Pons (tissue), 1 donor: ENCODE measurements at regions not wholly inside any gene's neighbourhood (a gene's known extent, or its start where the extent isn't known, plus 50 kb on each side); places are given as distances from the start of the nearest gene placed in this dataset.
"Not testable (repeated sequence)": the region's sequence is repeated elsewhere in the genome, so short reads cannot be mapped to it uniquely, and the experiment has no call there.

Experiments used
- DNase-seq: peaks from one replicate; pipeline ENCODE4 v3.0.0-alpha.2; 2016; ENCODE audit warnings: low spot score

DNA sequence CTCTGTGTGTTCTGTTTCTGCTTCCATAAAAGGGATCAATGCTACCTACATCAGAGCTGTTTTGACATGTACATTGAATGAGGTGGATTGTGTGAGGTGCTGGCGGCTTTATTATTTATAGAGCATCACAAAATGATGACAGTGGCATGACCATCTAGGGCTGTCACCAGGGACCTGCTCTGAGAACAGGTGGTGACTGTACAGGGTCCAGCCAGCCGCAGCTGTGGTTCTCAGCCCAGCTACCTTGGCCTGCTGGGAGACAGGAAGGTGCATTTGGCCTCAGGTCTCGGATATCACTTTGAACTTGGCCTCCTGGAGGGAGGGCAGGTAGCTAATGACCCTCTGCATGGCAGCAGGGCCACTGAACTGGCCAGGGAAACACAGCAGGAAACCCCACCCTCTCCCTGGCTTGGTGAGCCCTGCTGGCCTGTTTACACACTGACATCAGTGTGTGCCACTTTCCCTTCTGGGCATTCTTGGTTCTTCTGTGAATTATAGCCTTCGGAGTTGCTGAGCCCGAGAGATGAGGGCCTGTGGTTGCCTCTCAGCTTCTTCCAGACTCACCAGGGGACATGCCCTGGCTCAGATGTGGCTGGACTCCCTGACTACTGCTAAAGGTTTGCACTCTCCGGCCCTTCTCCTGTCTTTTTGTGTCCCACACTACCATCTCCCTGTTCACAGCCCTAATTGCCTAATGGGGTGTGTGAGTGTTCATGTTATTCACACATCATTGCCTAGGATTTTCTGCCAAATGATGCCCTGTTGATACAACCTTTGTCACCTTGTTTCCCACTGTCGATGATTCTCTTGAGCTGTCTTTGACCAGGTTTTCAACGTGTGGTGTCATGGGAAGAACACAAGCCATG is 109.2 kb upstream of the RAB12 start:
- DNase-seq, result no peak

DNA sequence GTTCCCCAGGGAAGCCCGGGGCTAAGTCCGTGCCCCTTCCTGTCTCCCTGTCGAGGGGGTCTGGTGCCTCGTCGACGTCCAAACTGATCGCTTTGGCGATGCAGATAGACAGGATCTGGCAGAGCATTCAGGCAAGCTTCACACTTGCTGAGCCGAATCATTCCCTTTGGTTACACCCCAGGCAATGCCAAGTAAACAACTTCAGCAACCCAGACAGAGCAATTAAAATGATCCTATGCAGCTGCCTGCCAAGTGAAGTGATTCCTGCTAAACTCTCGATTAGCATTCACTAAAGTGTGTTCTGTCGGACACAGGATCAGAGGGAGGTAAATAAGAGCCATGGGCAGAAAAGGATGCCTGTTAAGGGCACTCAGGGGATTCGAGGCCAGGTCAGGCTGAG is 108.2 kb upstream of the RAB12 start:
- no peak for DNase-seq

DNA sequence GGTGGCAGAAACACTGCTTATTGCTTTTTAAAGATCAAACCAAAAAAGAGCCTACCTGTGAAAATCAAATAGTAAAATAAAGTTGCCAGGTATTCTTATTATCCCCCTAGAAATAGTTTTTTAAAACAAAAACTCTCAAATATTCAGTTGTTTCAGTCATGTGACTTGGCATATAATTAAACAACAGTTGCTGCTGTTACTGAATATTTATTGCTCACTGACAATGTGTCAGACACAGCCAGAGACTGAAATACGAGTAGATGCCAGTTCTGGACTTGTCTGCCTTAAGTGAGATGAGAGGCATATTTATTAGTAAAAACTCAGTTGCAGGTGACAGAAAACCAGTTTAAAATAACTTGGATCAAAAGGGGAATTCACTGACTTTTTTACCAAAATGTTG is 106.0 kb upstream of the RAB12 start:
- no peak for DNase-seq

DNA sequence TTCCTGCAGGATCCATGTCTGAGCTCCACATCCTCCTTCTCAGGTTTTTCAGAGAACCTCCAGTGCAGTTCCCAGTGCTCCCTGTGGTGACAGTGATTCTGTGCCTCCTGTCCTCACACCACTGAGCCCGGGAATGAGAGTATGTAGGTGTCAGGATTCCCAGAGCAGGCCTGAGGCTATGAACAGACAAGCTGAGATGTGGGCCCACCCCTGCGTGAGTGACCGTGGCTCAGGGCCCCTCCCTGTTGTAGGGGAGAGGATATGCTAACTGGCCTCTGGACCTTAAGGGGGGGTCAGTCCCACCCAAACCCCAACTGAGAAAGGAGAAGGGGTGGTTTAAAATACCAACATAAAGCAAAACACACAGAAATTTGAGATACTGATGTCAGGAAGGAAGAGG is 104.8 kb upstream of the RAB12 start:
- DNase-seq, result no peak

DNA sequence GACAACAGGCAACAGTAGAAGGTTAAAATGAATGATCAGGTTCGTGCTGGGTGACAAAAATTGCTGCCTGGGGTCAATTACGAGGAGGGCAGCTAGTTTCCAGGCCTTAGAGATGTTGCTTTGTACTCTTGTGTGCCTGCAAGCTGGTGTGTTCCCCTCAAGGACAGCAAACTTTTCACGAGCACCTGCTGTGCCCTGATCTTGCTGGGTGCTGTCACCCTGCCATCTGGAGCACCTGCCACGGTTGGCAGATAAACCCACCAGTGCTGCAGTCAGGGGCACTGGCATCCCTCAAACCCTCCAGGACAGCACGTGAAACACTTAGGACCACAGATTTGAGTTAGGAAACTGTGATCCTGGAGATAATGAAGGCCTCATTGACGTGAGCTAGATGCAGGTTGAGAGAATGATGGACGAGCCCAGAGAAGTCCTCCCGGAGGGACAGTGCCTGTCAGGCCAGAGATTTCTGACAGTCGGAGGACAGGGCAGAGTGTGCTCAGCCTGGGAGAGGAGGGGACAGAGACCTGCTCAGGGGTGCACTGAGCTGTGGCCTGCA is 104.3 kb upstream of the RAB12 start:
- no peak for DNase-seq

DNA sequence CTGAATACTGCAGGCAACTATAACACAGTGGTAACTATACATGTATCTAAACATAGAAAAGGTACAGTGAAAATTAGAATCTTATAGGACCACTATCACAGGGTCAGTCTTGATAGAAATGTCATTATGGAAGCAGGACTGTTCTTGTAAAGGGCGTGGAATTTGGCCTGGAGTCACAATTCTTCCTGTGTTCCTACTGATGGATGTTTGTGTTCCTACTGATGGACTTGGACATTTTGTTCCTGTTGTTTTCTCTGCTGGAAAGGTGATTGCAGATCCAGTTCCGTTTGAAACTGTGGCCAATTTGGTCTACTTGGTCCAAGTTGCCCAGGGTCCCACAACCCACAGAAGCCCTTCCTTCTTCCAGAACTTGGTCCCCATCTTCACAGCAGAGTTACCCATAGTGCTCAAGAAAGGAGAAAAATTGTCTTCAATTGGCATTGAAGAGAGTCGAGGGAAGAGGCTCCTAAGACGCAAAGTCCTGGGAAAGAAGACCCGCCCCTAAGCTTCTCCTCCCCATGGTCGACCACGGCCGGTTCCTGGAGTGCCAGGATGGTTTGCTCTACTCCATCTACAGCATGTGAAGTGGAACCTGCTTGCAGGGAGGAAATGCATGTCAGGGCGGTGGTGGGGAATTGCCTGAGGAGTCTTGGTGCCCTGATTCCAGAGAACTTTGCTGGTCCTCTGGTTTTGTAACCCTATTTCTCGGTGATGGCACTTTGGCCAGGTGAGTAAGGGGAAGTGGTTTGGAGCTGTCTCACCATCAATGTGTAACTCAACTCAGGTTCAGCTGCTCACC is 102.8 kb upstream of the RAB12 start:
- DNase-seq, result no peak

DNA sequence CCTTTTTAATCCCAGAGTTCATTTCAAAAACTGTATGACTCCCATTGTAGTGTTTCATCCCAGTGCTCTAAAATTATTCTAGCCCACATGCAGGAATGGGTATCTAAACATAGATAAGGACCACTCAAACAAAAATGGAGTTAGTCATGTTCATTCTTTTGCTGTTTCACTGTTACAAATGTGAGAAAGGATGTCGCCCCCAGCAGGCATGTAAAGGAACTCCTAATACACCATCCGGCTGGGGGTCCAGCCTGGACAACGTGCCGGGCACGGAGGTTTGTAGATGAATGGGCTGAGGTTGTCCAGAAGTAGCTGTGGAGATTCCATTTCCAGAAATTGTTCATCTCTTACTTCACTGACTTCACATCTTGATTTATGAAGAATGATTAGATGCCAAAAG is 101.9 kb upstream of the RAB12 start:
- no peak for DNase-seq

DNA sequence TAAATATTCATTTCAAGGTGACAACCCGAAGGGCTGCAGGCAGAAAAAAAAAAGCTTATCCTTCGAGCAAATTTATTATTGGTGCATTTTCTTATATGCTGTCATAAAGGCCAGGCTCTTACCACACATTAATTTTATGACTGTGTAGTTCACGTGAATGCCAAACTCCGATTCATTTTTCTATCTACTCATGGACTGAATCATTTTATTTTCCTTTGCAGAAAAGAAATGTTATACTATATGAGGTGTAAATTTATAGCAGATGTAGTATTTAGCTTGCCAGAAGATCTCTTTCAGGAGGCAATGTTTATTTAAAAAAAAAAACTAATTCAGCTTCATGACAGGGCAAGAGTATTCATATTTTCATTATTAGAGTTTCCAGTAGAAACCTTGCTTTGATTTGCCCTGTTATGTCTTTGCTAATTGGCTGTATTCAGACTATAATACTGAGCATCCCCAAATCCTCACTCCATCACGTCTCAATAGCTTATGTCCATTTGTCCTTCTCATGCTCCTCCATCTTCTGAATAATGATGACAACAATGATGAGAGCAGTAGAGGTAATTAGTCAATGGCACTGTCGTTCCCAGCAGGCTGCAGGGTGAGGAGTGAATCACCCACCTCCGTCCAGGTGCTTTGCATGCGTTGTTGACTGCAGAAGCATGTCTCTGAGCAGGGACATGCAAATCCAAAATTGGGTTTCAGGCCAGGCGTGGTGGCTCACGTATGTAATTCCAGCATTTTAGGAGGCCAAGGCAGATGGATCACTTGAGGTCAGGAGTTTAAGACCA is 101.1 kb upstream of the RAB12 start:
- no peak for DNase-seq

DNA sequence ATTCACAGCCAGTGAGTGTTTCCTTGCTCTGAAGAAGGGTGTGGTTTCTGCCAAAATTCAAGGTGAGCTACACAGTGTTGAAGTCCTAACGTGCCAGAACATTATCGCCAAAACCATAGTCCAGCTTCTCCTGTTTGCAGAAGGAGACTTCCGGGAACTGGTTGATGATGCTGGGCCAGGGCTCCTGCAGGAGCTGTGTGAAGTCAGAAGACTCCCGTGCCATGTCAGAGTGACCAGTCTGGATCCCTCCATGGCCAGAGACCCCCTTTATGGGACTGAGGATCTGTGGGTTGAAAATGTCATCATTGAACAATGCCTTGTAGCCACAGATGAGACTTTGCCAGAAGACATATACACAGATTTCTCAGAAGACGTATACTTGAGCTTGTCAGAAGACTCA is 96.0 kb upstream of the RAB12 start:
- DNase-seq, result no peak

DNA sequence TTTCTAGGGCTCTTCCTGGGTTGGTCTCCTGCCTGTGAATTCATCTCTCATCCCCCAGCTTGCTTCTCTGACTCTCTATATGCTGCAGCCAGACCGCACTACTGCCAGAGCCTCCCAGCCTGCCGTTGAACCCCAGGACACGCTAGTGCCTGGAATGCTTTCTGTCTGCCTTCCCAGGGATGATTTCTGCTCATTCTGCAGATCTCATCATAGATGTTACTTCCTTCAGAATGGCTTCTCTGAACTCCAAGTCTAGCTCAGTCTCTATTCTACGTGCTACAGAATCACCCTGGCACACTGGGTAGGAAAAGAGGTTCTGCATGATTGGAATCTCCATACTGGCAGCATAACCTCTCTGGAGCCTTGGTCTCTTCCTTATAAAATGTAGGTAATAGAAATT is 94.8 kb upstream of the RAB12 start:
- no peak for DNase-seq

DNA sequence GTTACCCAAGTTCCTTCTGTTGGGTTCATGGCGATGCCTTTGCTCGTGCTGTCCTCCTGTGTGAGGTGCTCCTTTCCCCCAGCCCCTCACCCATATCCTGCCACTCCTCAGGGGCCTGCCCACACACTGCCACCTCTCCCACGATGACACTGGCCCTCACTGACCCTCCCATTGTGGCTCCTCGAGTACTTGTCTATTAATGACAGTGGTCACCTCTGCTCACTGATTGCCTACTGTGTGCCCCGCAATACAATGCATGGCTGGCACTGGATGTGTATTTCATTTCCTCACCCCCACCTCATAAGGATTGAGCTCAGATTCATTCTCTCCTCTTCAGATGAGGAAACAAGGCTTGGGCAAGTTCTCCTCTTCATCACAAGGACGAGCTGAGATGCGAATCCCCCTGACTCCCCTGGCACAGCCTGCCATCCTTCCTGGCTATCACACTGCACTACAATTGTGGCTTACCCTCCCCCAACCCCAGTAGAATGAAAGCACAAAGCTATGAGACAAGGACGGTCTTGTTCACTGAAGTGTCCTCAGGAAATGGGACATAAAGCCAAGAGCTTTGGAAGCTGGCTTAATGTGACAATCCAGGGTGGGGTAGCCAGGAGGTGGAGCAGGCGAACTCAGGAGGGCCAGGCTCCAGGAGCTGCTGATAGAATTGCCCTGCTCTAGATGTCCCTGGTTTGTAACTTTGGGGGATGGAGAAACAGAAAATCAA is 93.9 kb upstream of the RAB12 start:
- DNase-seq, result peak; percentile 84

DNA sequence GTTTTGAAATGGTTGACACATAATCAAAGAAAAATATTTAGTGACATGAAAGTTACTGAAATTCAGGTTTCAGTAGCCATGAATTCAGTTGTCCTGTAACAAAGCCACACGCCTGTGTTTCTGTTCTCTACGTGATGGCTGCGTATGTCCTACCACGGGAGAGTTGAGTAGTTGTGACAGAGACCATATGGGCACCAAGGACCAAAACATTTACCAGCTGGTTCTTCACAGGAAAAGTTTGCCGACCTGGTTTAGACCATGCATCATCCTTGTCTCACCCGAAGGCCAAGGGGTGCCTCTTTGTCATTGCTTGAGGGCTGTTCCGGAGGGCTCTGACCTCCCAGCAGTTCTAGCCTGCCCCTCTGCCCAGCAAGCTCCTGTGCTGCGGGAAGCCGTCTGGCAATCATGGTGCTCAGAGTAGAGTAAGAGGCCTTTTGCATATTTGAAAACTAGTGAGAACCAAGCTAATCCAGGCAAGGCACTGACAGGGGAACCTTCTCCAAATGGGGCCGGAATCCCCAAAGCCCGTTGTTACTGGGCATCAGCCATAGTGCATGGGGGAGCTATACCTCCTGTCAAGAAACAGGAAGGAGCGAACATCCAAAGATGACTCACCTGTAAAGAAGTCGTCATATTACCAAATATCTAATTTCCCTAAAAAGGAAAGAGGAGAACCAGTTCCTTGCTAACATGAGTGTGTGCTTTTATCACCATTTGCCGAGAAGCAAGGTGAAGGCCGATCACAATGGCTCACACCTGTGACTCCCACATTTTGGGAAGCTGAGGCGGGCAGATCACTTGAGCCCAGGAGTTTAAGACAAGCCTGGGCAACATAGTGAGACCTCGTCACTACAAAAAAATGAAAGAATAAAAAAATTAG is 92.6 kb upstream of the RAB12 start:
- no peak for DNase-seq

DNA sequence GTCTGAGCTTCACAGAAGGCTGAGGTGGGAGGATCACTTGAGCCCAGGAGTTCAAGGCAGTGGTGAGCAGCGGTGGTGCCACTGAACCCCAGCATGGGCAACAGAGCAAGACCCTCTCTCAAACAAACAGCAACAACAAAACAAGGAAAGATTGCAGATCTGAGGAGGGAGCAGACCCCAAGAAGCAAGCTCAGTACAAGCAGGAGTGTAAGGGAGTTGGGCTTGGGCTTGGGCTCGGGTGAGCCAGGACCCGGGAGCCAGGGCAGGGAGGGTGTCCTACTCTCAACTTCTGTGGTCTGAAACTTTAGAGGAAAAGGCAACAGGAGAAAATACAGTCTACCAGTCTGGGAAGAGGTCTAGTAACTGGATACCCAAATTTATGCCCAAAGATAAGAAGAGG is 92.0 kb upstream of the RAB12 start:
- no peak for DNase-seq

DNA sequence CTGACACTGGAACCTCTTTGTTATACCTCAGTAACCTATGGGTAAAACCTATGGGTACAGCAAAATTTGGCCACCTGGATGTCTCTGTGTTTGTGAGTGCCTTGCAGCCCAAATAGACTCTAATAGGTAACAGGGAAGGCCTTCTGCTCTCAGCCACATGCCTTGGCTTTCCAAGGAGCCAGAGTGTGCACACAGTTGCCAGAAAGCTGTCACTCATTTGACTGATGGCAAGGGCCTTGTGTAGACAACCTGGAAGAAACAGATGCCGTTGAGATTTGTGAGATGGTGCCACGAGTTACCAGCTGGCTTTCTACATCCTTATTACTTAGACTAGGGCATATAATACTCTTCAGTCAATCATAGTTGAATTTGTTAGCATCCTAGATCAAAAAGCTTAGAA is 90.1 kb upstream of the RAB12 start:
- DNase-seq, result peak; percentile 36

DNA sequence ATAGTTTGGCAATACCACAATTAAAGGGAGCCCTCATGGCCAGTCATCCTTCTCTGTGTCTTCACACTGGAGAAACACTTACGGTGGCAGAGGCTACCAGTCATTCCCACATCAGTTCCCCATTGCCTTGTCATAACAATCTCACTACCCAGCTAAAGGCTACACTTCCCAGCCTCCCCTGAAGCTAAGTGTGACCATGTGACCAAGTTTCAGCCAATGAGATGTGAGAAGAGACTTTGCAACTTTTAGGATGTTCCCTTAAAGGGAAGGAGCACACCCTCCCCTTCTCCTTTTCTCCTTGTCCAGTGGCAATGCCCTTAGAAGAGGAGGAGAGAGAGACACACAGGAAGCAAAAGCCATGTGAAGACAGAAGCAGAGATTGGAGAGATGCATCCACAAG is 89.0 kb upstream of the RAB12 start:
- no peak for DNase-seq

DNA sequence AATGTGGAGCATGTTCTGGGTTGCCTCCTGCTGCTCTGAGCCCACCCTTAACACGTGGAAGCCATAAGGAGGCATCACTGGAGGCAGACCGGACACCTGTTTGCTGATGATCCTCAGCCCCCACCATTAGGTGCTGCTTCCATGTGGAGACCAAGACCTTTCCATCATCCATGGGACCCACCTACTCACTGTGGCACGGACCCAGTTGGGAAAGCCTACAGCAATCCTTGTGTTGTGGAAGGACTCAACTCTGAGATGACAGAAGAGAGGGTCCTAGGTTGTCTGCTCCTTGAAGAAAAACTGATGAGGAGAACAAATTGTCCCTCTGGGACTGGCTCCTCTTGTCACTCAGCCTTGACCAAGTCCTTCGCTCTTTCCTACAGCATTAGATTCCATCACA is 86.5 kb upstream of the RAB12 start:
- no peak for DNase-seq

DNA sequence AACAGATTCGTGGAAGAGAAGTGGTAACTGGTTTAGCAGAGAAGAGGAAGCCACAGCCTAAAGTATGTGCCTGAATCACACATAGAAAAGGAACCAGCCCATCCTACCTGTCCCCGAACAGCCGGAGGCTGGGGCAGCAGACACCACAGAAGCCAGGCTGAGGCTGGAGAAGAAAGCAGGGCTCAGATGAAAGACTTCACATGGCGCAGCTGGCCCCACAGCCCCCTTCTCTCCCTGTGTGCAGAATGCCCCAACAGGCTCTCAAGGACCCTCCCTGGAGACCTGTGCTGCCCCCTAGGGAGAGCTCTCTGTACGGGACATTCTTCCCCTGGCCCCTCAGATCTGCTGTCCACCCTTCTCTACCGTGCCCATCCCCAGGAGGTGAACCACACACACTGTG is 83.5 kb upstream of the RAB12 start:
- no peak for DNase-seq

DNA sequence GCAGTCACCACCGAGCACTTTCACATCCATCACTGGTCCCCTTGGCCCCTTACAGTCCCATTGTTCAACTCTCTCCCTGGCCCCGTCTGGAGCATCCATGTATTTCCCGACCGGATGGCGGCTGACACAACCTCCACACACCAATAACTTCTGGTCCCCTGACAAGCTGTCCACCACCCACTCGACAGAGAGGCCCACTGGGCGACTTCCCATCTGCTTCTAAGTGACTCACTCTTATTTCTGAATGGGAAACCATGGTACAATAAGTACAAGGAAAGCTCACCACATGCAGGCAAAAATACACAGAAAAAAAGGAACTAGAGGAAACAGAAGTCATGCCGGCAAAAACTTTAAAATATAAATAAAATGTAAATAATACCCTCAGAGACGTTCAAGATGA is 82.9 kb upstream of the RAB12 start:
- peak; percentile 37 for DNase-seq

DNA sequence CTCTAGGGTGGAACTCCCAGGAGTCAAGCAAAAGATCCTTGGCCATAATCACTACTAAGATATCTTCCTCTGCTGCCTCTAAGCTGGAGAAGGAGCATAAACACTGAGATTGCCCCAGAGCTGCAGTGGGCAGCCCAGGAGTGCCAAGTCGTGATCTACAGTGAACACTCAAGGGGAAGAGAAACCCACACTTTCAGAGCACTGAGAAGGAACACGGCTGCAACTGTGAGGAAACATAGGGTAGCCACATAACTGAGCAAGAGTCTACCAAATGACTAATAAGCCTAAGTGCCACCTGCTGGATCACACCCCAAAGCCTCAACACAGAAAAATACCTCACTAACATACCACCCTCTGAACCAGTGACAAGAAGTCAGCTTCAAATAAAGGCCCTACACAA is 79.6 kb upstream of the RAB12 start:
- DNase-seq, result no peak

DNA sequence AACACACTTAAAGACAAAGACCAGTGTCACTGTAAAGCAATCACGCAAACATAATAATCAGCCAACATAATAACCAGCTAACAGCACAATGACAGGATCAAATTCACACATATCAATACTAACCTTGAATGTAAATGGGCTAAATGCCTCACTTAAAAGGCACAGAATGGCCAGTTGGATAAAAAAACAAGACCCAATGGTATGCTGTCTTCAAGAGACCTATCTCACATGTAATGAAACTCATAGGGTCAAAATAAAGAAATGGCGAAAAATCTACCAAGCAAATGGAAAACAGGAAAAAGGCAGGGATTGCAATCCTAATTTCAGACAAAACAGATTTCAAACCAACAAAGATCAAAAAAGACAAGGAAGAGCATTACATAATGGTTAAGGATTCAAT is 78.2 kb upstream of the RAB12 start:
- DNase-seq, result not testable (repeated sequence)

DNA sequence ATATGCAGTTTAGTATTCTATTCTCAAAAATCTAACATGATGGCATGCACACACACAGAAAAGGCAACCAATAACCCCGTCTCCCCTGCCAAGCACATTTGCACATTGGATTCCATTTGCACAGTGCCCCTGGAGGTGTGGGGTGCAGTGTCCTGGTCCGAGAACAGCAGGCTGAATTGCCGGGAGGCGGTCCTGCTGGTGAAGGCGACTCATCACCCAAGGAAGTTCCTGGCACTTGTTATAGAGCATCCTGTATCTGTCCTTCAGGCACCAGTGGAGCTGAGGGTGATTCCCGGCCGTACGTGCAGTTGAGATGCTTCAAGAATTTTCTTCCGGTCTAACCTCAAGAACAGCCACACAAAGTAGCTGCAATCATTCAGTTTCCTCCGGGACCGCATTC is 73.0 kb upstream of the RAB12 start:
- no peak for DNase-seq
